HG03095 (cell line): ENCODE measurements at regions not wholly inside any gene's neighbourhood (a gene's known extent, or its start where the extent isn't known, plus 50 kb on each side); places are given as distances from the start of the nearest gene placed in this dataset.

Experiments used
- ATAC-seq: cut with Tn5 transposase; IDR thresholded peaks from one replicate; pipeline ENCODE4 v1.9.1; 2021; ENCODE audit warnings: moderate library complexity; ENCODE audit not compliant: unreplicated experiment

GRCh38 chr4:185921583-185922555 is 109.9 kb upstream of the SORBS2 start:
- ATAC-seq, result no peak

- ATAC-seq, result no peak
Observed at GRCh38 chr4:185924458-185925044, 112.6 kb upstream of the SORBS2 start.

DNA sequence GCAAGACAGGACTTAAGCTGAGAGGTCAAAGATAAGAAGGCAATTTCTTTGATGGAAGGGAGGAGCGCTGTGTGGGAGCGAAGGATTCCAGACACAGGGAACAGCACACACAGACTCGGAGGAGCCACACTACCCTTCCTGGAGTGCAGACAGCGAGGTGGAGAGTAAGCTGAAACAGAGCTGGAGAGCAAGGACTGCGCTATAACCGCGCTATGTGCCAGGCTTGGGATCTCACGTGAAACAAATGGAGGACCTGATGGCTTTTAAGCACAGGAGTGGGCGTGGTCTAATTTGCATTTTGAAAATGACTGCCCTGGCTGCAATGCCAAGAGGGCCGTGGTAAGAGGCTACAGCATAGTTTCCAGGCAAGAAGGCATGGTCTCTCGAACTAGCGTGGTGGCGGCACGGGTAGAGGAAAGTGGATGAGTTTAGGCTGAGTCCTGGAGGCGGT is 113.9 kb upstream of the SORBS2 start:
- no peak for ATAC-seq

DNA sequence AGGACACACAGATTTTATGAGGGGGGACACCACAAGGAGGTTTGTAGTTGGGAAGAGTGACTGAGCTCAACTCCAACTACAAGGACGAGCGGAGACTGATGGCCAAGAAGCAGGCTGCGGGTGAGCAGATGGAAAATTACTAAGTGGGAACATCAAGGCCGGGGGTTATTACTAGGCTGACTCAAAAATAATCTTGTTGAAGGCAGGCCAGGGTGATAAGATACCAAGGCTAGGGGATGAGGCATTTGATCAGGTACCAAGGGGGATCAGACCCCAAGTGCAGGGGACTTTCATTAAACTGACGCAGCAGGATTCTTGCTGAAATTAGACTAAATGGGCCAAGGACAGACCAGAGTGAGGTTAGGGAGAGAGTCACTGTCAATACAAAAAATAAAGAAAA is 119.4 kb upstream of the SORBS2 start:
- no peak for ATAC-seq

- ATAC-seq, result no peak
Observed at GRCh38 chr4:185931986-185932385, 120.0 kb upstream of the SORBS2 start.

DNA sequence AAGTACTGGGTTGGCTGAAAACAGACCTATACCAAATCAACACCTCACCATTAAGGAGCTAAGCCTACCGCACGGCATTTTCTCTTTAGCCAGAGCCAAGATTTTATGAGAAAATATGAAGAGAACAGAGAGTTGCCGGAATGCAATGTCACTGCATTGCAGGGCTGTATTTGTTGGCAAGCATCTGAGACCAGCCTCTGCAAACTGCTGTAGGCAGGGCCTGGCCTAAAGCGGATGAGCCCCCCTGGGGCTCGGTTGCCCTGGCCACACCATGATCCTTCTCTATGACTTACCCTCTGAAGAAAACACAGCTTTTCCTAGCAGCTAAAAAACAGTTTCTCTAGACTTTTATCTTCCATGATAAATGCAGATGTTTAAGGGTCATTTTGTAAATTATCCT is 120.5 kb upstream of the SORBS2 start:
- ATAC-seq, result no peak

DNA sequence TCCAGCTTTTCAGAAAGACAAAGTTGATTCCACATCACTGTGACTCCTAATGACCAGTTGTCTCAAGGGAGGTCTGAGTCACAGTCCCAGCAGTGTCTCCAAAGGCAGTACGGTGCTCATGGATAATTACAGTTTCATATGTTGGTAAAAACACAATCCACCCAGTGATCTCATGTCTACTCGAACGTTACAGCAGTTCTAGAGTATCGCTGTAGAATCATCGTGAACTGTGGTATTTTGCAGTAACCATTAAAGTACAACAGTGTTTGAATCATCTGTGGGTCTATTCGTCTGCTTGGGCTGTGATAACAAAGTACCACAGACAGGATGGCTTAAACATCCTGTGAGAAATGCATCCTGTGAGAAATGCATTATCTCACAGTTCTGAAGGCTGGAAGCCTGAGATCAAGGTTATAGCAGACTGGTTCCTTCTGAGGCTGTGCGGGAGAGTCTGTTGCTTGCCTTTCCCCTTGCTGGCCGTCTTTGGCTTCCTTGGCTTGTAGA is 121.1 kb upstream of the SORBS2 start:
- no peak for ATAC-seq

- no peak for ATAC-seq
Observed at GRCh38 chr4:185936650-185937376, 124.8 kb upstream of the SORBS2 start.

GRCh38 chr4:185938654-185939053 is 126.7 kb upstream of the SORBS2 start:
- no peak for ATAC-seq

DNA sequence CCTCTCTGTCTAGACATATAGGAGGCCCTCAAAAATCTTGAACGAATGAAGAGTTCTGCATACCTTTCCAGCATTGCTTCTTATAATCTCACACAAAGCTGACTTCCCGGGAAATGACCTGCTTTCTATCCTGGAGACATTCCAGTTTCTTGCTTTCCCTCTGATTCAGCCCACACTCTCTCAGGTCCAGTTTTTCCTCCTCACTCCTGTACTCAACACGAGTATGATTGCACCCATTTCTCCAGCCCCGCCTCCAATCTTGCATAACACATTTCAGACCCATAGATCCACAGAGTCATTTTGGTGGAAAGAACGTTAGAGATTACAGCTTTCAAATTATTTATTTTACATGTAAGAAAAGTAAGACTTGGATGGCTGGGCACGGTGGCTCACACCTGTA is 127.5 kb upstream of the TLR3 start:
- no peak for ATAC-seq

GRCh38 chr4:185945252-185945651 is 123.7 kb upstream of the TLR3 start:
- ATAC-seq, result no peak

GRCh38 chr4:185945906-185946305 is 123.0 kb upstream of the TLR3 start:
- ATAC-seq, result no peak

- ATAC-seq, result no peak
Observed at GRCh38 chr4:185950891-185951290, 118.1 kb upstream of the TLR3 start.

DNA sequence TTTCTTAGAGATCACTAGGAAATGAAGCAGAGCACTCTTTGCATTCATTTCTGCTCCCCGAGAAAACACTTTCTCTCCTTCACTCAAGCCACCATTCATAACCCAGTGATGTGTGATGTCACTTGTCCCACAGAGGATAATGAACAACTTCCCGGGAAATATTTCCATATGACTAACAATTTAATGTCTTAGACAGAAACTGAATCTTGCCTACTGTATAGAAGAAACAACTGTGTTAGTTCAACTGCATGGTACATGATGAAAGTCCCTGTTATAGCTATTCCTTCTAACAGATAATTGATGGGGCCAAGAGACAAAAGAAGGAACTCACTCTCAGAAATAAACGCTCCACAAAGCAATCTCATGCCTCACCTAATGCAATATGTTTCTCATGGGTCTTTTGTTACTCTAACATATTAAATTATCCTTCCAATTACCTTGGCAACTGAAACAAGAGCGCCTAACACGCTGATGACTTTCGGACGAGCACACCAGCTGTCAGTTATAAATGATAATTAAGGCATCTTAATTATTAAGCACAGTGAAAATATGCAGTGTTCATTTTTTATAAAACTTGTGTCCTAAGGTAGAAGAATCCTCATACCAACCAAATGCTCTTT is 113.7 kb upstream of the TLR3 start:
- ATAC-seq, result no peak

DNA sequence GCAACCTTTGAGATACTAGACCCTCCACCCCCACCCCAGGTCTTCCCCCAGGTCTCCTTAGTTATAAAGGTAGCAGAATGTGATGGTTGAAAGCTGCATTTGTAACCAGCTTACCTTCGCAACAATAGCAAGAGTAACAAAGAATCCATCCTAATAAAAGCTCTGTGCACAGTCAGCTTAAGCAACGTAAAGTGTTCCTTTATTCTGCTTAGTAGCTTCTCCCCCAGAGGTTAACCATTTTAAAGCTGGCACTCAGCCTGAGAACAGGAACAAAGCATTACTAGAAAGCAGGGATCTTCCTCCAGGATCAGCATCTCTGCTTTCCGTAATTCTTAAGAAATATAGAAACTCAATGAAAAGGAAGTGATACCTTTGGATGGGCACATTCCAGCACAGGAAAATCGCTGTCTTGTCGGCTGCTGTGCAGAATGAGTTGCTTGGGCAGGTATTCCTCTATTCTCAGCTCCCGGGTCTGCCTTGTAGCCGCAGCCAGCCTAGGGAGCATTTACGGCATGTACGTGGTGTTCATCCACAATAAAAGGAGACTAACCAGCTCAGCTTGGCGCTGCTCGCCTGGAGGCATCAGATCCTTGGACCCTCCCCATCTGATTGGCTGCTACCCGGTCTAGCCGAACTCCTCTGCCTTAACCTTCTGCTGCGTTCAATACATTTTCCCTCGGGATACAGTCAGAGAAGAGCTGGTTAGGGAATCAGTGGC is 113.0 kb upstream of the TLR3 start:
- ATAC-seq, result no peak

- ATAC-seq, result no peak
Observed at GRCh38 chr4:185956544-185956940, 112.4 kb upstream of the TLR3 start.

DNA sequence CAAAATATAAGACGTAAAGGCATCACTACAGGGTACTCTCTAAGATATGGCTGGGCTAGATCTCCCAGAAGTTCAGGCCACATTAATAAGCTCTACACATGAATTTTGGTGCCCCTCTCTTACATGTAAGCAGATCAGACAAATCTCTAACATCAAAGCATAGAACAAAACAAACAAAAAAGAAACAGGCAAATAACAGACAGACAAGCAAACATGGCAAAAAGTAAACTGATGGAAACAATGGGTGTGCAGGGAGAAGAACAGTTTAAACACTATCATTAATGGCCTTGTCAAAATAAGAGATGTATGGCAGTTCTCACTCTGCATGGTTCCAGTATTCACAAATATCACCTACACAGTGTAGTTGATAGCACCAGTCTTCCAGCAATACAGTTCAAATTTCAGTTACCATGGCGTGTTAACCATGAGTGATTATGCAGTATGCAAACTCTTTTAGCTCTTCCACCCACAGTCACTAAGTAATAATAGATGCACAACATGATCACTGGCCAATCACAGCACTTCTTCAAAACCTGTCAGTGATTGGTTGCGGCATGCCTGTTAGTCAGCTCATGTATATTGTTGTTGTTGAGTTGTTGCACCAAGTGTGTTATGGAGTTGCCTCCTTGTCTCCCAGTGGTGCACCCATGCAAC is 110.7 kb upstream of the TLR3 start:
- no peak for ATAC-seq

- ATAC-seq, result peak; percentile 85
Observed at GRCh38 chr4:185965426-185966384, 103.3 kb upstream of the TLR3 start.

DNA sequence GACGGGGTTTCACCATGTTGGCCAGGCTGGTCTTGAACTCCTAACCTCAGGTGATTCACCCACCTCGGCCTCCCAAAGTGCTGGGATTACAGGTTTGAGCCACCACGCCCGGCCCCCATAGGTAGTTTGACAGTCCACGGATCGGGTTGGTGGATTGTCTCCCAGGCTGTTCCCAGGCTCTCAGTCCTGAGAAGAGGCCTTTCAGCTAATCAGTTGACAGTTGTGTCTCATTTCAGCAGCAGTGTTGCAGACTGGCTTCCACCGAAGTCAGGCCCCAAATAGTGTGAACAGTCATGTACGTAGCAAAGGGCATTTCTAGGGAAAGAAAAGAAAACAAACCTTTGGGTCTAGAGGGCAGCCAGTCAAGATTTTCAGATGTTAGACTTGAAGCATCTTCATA is 102.4 kb upstream of the TLR3 start:
- ATAC-seq, result no peak
